Testis (tissue), 2 donors: ENCODE measurements at regions not wholly inside any gene's neighbourhood (a gene's known extent, or its start where the extent isn't known, plus 50 kb on each side); places are given as distances from the start of the nearest gene placed in this dataset.

Experiments used
- DNase-seq: peaks from one replicate; pipeline ENCODE4 v3.0.0-alpha.2; 2019
- H3K27ac ChIP-seq, 2 donors: fragments of 200-600 bp; sonication (generic); one replicate each; pipeline ENCODE4 v1.5.1; 2019
- H3K27me3 ChIP-seq: fragments of 200-600 bp; sonication (generic); one replicate; pipeline ENCODE4 v1.5.1; 2019
- H3K36me3 ChIP-seq: fragments of 200-600 bp; sonication (generic); one replicate; pipeline ENCODE4 v1.5.1; 2017; ENCODE audit warnings: low read depth; ENCODE audit errors: missing control alignments
- H3K4me1 ChIP-seq: fragments of 200-600 bp; sonication (generic); one replicate; pipeline ENCODE4 v1.5.1; 2019
- H3K4me3 ChIP-seq, 2 donors: fragments of 200-600 bp; sonication (generic); one replicate each; pipeline ENCODE4 v1.5.1; 2017 to 2019
- H3K9me3 ChIP-seq: fragments of 200-600 bp; sonication (generic); one replicate; pipeline ENCODE4 v1.5.1; 2017
- POLR2A ChIP-seq: fragments of 450-650 bp; IDR thresholded peaks from one replicate; pipeline ENCODE4 v1.6.1; 2017; ENCODE audit warnings: antibody characterized with exemption, mild to moderate bottlenecking, moderate library complexity
- WGBS, 2 donors: methylation state at CpG; one replicate each; pipeline ENCODE4 v1.1.5; 2018; 5-methylcytosine and 5-hydroxymethylcytosine counted together
- intact Hi-C: fragments of 100-400 bp; cut with DNase I; formaldehyde crosslinking; loops from one replicate; pipeline ENCODE4 v1.15.1; 2023; ENCODE audit warnings: low total_unique reads
- TF ChIP-seq, protein P1 (sequence below), 3 experiments: fragments of 450-650 bp in 2 of 3; fragments of 200-600 bp in 1 of 3; sonication (generic) in 1 of 3; IDR thresholded peaks; one replicate each; pipeline ENCODE4 v1.5.1; 2016 to 2019; ENCODE audit warnings: antibody characterized with exemption in 3 of 3, mild to moderate bottlenecking in 2 of 3, moderate library complexity in 1 of 3

GRCh38 chr22:27441706-27442475 is 359.7 kb downstream of the MN1 start:
- no peak overlapping the region for H3K27ac ChIP-seq
- intact Hi-C loops = no loop called here
- no peaks in the 10 kb centered on the region for H3K27me3 ChIP-seq
- peaks cover 11% of the 10 kb centered on the region for H3K4me1 ChIP-seq
- TF ChIP-seq, protein P1, sequence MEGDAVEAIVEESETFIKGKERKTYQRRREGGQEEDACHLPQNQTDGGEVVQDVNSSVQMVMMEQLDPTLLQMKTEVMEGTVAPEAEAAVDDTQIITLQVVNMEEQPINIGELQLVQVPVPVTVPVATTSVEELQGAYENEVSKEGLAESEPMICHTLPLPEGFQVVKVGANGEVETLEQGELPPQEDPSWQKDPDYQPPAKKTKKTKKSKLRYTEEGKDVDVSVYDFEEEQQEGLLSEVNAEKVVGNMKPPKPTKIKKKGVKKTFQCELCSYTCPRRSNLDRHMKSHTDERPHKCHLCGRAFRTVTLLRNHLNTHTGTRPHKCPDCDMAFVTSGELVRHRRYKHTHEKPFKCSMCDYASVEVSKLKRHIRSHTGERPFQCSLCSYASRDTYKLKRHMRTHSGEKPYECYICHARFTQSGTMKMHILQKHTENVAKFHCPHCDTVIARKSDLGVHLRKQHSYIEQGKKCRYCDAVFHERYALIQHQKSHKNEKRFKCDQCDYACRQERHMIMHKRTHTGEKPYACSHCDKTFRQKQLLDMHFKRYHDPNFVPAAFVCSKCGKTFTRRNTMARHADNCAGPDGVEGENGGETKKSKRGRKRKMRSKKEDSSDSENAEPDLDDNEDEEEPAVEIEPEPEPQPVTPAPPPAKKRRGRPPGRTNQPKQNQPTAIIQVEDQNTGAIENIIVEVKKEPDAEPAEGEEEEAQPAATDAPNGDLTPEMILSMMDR (IDR thresholded peaks at IDR 0.05) = no peak
- H3K36me3 ChIP-seq = no peaks in the 10 kb centered on the region
- no peak overlapping the region for H3K4me3 ChIP-seq
- DNase-seq = no peak
- WGBS, 2 donors = 71 to 72% methylated on average over 22 of the region's 22 CpGs
- no peaks in the 10 kb centered on the region for H3K9me3 ChIP-seq

DNA sequence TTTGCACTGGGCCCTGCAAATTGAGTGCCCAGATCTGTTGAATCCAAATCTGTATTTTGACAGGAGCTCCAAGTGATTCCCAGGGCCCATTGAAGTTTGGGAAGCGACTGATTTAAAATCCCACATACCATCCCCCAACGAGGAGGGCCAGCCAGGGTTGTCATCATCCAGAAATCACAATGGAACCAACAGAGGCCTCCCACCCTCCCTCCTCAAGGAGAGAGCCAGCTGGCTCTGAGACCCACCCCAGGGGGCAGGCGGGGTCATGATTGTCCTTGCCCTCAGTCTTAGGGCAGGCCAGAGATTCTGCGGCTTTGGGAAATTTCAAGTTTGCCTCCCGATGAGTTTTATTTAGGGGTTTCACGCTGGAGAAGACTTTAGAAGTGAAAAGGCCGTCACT is 358.2 kb downstream of the MN1 start:
- H3K9me3 ChIP-seq = no peaks in the 10 kb centered on the region
- intact Hi-C loops = no loop called here
- H3K27ac ChIP-seq = no peak overlapping the region
- 70 to 75% methylated on average over 5 to 7 of the region's 7 CpGs for WGBS, 2 donors
- H3K27me3 ChIP-seq = no peaks in the 10 kb centered on the region
- no peak overlapping the region for H3K4me3 ChIP-seq
- no peak for DNase-seq
- H3K4me1 ChIP-seq = peaks cover 10% of the 10 kb centered on the region
- H3K36me3 ChIP-seq = no peaks in the 10 kb centered on the region
- TF ChIP-seq, protein P1 (IDR thresholded peaks at IDR 0.05) = no peak
- no peak for TF ChIP-seq POLR2A

DNA sequence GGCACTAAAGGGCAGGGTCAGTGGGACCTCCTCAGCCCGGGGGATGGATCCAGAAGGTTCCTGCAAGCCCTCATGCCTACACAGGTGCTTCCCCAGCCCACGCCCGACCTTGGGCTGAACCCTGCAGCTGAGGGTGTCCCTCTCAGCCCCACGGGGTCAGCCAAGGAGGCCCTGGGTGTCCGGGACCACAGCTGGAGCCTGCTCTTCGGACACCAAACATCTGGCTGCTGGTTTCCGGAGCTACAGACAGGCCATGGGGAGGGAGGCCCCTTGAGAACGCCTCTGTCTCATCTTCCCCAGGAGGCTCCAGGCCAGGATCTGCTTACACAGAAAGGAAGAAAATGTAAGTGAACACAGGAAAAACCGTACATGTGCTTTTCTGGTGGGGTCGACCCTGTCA is 355.7 kb downstream of the MN1 start:
- WGBS, 2 donors = 38 to 43% methylated on average over 7 to 9 of the region's 10 CpGs
- DNase-seq = peak; percentile 46
- no peak for TF ChIP-seq POLR2A
- TF ChIP-seq, protein P1 (IDR thresholded peaks at IDR 0.05) = no peak

GRCh38 chr22:27447289-27447688 is 354.3 kb downstream of the MN1 start:
- TF ChIP-seq POLR2A = no peak
- TF ChIP-seq, protein P1 (IDR thresholded peaks at IDR 0.05) = no peak
- intact Hi-C loops = no loop called here
- Histone ChIP-seq H3K9me3 (no peaks in the 10 kb centered on the region), H3K4me1 (peaks cover 5% of the 10 kb centered on the region), H3K27me3 (no peaks in the 10 kb centered on the region), H3K27ac (no peak overlapping the region), H3K4me3 (no peak overlapping the region), H3K36me3 (no peaks in the 10 kb centered on the region)
- WGBS, 2 donors = 73 to 84% methylated on average over 11 of the region's 11 CpGs
- DNase-seq = no peak

More for the DNA sequence above, 355.7 kb downstream of the MN1 start:
- Histone ChIP-seq H3K9me3 (no peaks in the 10 kb centered on the region), H3K36me3 (no peaks in the 10 kb centered on the region), H3K27ac (no peak overlapping the region), H3K4me1 (peaks cover 5% of the 10 kb centered on the region), H3K27me3 (no peaks in the 10 kb centered on the region), H3K4me3 (no peak overlapping the region)
- intact Hi-C loops = no loop called here

DNA sequence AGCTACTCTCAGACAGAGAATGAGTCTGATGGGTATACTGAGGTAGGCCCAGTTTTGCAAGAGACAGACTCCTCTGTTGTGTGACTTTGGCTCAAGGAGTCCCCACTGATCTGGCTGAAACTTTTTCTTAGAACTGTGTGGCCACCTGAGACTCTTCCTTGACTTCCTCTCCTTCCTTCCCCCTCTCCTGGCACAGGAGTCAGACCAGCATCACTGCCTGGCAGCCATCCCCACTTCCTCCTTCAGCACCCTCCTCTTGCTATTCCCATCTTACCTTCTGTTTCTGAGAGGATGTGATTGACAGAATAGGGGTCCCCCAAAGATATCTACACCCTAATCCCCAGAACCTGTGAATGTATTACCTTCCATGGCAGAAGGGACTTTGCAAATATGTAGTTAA is 351.1 kb downstream of the MN1 start:
- TF ChIP-seq, protein P1 (IDR thresholded peaks at IDR 0.05) = no peak
- no peak for TF ChIP-seq POLR2A
- intact Hi-C loops = no loop called here
- H3K4me1 ChIP-seq = peaks cover 5% of the 10 kb centered on the region
- no peak overlapping the region for H3K4me3 ChIP-seq
- H3K9me3 ChIP-seq = no peaks in the 10 kb centered on the region
- H3K27me3 ChIP-seq = no peaks in the 10 kb centered on the region
- no peaks in the 10 kb centered on the region for H3K36me3 ChIP-seq
- H3K27ac ChIP-seq = no peak overlapping the region
- no peak for DNase-seq
